Colonic mucosa (tissue), 4 donors: ENCODE measurements at regions not wholly inside any gene's neighbourhood (a gene's known extent, or its start where the extent isn't known, plus 50 kb on each side); places are given as distances from the start of the nearest gene placed in this dataset.

Source experiments
- DNase-seq: peaks from one replicate; pipeline ENCODE4 v3.0.0-alpha.2; 2020
- H3K27ac ChIP-seq: fragments of 200-600 bp; one replicate; pipeline ENCODE4 v1.8.0; 2021
- H3K27me3 ChIP-seq: fragments of 200-600 bp; one replicate; pipeline ENCODE4 v1.8.0; 2021
- H3K36me3 ChIP-seq: fragments of 200-600 bp; one replicate; pipeline ENCODE4 v1.8.0; 2021
- H3K4me1 ChIP-seq: fragments of 200-600 bp; one replicate; pipeline ENCODE4 v1.8.0; 2021; ENCODE audit warnings: mild to moderate bottlenecking
- H3K4me3 ChIP-seq: fragments of 200-600 bp; one replicate; pipeline ENCODE4 v1.8.0; 2021
- H3K9ac ChIP-seq, 2 donors: one replicate each; pipeline ENCODE4 v1.7.0; 2013; ENCODE audit warnings: control low read depth in 2 of 2, low read depth in 2 of 2, low read length in 2 of 2
- H3K9me3 ChIP-seq: fragments of 200-600 bp; one replicate; pipeline ENCODE4 v1.8.0; 2021
- intact Hi-C: fragments of 100-400 bp; cut with DNase I; formaldehyde crosslinking; loops from one replicate; pipeline ENCODE4 v1.14.1; 2022
- TF ChIP-seq, protein P1 (sequence below): fragments of 200-600 bp; IDR thresholded peaks from one replicate; pipeline ENCODE4 v1.8.0; 2022; ENCODE audit warnings: antibody characterized with exemption, mild to moderate bottlenecking
- donor health status: healthy.
- donor health status: DM: no; HTN: no; CAD: no.
- donor health status: DM: no; HTN: no; CAD: no.

GRCh38 chr3:137325170-137325569, 367.4 kb downstream of the IL20RB start:
- Histone ChIP-seq H3K4me1 (no peaks in the 10 kb centered on the region), H3K4me3 (no peak overlapping the region), H3K36me3 (no peaks in the 10 kb centered on the region), H3K9ac (no peak overlapping the region), H3K9me3 (no peaks in the 10 kb centered on the region), H3K27ac (no peak overlapping the region), H3K27me3 (no peaks in the 10 kb centered on the region)
- TF ChIP-seq, protein P1, sequence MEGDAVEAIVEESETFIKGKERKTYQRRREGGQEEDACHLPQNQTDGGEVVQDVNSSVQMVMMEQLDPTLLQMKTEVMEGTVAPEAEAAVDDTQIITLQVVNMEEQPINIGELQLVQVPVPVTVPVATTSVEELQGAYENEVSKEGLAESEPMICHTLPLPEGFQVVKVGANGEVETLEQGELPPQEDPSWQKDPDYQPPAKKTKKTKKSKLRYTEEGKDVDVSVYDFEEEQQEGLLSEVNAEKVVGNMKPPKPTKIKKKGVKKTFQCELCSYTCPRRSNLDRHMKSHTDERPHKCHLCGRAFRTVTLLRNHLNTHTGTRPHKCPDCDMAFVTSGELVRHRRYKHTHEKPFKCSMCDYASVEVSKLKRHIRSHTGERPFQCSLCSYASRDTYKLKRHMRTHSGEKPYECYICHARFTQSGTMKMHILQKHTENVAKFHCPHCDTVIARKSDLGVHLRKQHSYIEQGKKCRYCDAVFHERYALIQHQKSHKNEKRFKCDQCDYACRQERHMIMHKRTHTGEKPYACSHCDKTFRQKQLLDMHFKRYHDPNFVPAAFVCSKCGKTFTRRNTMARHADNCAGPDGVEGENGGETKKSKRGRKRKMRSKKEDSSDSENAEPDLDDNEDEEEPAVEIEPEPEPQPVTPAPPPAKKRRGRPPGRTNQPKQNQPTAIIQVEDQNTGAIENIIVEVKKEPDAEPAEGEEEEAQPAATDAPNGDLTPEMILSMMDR: no peak
- intact Hi-C loops: no loop called here
- DNase-seq: no peak

DNA sequence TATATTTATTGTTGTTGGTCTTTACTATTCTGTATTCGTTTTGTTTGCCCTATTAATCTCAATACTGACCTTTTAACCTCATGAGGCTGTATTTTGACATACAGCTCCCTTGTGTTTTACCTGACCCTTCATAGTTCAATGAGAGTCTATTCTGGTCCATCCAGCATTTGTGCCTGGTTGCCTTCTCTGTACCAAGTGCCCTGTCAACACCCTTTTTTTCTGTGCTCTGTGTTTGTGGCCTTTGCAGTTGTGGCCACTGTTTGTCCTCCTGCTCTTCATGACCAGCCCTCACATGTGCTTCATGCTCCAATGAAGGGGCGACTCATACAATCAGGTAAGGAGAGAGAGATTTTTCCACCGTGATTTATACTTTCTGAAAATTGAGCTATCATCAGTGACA, 368.2 kb downstream of the IL20RB start:
- TF ChIP-seq, protein P1: no peak
- H3K27ac ChIP-seq: no peak overlapping the region
- intact Hi-C loops: no loop called here
- no peak overlapping the region for H3K9ac ChIP-seq
- no peaks in the 10 kb centered on the region for H3K36me3 ChIP-seq
- H3K9me3 ChIP-seq: no peaks in the 10 kb centered on the region
- H3K4me1 ChIP-seq: no peaks in the 10 kb centered on the region
- no peak overlapping the region for H3K4me3 ChIP-seq
- DNase-seq: no peak
- no peaks in the 10 kb centered on the region for H3K27me3 ChIP-seq

GRCh38 chr3:137329594-137329993, 371.8 kb downstream of the IL20RB start:
- DNase-seq: no peak

DNA sequence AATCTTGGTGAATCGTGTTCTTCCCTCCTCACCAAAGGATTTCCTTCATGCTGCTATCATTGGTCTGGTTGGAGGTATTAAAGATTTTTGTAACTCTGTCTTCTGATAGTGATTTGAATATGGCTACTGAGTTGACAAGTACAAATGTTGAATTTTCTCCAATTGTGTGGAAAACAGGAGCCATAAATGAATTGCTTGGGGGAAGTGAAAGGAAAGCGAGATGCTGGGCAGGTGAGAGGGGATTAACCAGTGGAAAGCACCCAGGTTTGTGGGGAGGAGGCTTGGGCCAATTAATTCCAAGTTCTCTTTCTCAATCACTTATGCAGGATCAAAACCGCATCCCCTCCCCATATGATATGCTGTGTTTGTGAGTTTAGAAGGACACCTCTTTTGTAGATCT, 372.5 kb downstream of the IL20RB start:
- DNase-seq: no peak
- H3K9me3 ChIP-seq: no peaks in the 10 kb centered on the region
- intact Hi-C loops: no loop called here
- TF ChIP-seq, protein P1: no peak
- H3K4me1 ChIP-seq: no peaks in the 10 kb centered on the region
- no peaks in the 10 kb centered on the region for H3K27me3 ChIP-seq
- no peaks in the 10 kb centered on the region for H3K36me3 ChIP-seq
- H3K9ac ChIP-seq: no peak overlapping the region
- H3K4me3 ChIP-seq: no peak overlapping the region
- no peak overlapping the region for H3K27ac ChIP-seq

More at GRCh38 chr3:137329594-137329993, 371.8 kb downstream of the IL20RB start:
- no peak overlapping the region for H3K9ac ChIP-seq
- H3K4me3 ChIP-seq: no peak overlapping the region
- no peaks in the 10 kb centered on the region for H3K27me3 ChIP-seq
- TF ChIP-seq, protein P1: no peak
- H3K9me3 ChIP-seq: no peaks in the 10 kb centered on the region
- no peaks in the 10 kb centered on the region for H3K36me3 ChIP-seq
- intact Hi-C loops: no loop called here
- no peaks in the 10 kb centered on the region for H3K4me1 ChIP-seq
- no peak overlapping the region for H3K27ac ChIP-seq

DNA sequence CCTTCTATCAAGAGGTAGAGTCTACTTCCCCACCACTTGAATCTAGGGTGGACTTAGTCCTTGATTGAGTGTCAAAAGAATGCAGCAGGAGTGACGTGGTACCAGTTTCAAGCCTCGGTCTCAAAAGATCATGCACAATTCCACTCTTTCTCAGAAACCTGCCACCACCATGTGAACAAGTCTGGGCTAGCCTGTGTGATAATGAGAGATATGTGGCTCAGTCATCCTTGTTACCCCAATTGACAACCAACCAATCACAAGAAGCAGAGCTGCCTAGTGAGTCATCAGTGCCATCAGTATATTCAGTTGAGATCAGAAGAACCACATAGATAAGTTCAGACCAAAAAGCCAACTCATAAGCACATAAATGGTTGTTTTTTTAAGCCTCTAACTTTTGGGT, 374.5 kb downstream of the IL20RB start:
- H3K36me3 ChIP-seq: no peaks in the 10 kb centered on the region
- intact Hi-C loops: no loop called here
- DNase-seq: no peak

More for the DNA sequence above, 374.5 kb downstream of the IL20RB start:
- TF ChIP-seq, protein P1: no peak
- no peak overlapping the region for H3K9ac ChIP-seq
- no peak overlapping the region for H3K4me3 ChIP-seq
- H3K4me1 ChIP-seq: no peaks in the 10 kb centered on the region
- no peak overlapping the region for H3K27ac ChIP-seq
- H3K27me3 ChIP-seq: no peaks in the 10 kb centered on the region
- H3K9me3 ChIP-seq: no peaks in the 10 kb centered on the region
